AG08396 (cell line): ENCODE measurements at regions not wholly inside any gene's neighbourhood (a gene's known extent, or its start where the extent isn't known, plus 50 kb on each side); places are given as distances from the start of the nearest gene placed in this dataset.
A peak's percentile ranks its signal among the peaks of the same experiment; 100 is the strongest.

Experiments
- DNase-seq: peaks from one replicate; pipeline ENCODE4 v3.0.0; 2012; ENCODE audit warnings: low spot score, mixed read lengths

GRCh38 chr6:55696501-55696900 is 117.5 kb upstream of the HMGCLL1 start:
- DNase-seq: no peak

GRCh38 chr6:55696041-55696440 is 117.0 kb upstream of the HMGCLL1 start:
- no peak for DNase-seq

- no peak for DNase-seq
These were observed 115.8 kb upstream of the HMGCLL1 start for GRCh38 chr6:55694759-55695158.

GRCh38 chr6:55694148-55694547 is 115.2 kb upstream of the HMGCLL1 start:
- peak; percentile 41 for DNase-seq

GRCh38 chr6:55679503-55679902 is 100.5 kb upstream of the HMGCLL1 start:
- no peak for DNase-seq

- no peak for DNase-seq
These were observed 99.6 kb upstream of the HMGCLL1 start for GRCh38 chr6:55678330-55679224.

GRCh38 chr6:55676736-55677135 is 97.7 kb upstream of the HMGCLL1 start:
- no peak for DNase-seq

- DNase-seq: no peak
These were observed 96.9 kb upstream of the HMGCLL1 start for GRCh38 chr6:55675941-55676340.

- DNase-seq: no peak
These were observed 95.7 kb upstream of the HMGCLL1 start for GRCh38 chr6:55674672-55675071.

- no peak for DNase-seq
These were observed 91.9 kb upstream of the HMGCLL1 start for GRCh38 chr6:55670850-55671413.

GRCh38 chr6:55669028-55669427 is 90.0 kb upstream of the HMGCLL1 start:
- DNase-seq: no peak

- no peak for DNase-seq
These were observed 89.6 kb upstream of the HMGCLL1 start for GRCh38 chr6:55668591-55668990.

GRCh38 chr6:55667341-55667740 is 88.3 kb upstream of the HMGCLL1 start:
- no peak for DNase-seq

- no peak for DNase-seq
These were observed 87.7 kb upstream of the HMGCLL1 start for GRCh38 chr6:55666606-55667225.

- DNase-seq: no peak
These were observed 87.0 kb upstream of the HMGCLL1 start for GRCh38 chr6:55666037-55666436.

- DNase-seq: no peak
These were observed 85.9 kb upstream of the HMGCLL1 start for GRCh38 chr6:55664591-55665587.

GRCh38 chr6:55663914-55664313 is 84.9 kb upstream of the HMGCLL1 start:
- DNase-seq: no peak

- DNase-seq: no peak
These were observed 80.3 kb upstream of the HMGCLL1 start for GRCh38 chr6:55659304-55659703.

GRCh38 chr6:55654445-55654844 is 75.5 kb upstream of the HMGCLL1 start:
- no peak for DNase-seq

- no peak for DNase-seq
These were observed 73.4 kb upstream of the HMGCLL1 start for GRCh38 chr6:55652429-55652828.

GRCh38 chr6:55651015-55651414 is 72.0 kb upstream of the HMGCLL1 start:
- no peak for DNase-seq

- DNase-seq: no peak
These were observed 64.9 kb upstream of the HMGCLL1 start for GRCh38 chr6:55643861-55644260.
